ENCODE measurements at regions not wholly inside any gene's neighbourhood (a gene's known extent, or its start where the extent isn't known, plus 50 kb on each side); places are given as distances from the start of the nearest gene placed in this dataset.

DNA sequence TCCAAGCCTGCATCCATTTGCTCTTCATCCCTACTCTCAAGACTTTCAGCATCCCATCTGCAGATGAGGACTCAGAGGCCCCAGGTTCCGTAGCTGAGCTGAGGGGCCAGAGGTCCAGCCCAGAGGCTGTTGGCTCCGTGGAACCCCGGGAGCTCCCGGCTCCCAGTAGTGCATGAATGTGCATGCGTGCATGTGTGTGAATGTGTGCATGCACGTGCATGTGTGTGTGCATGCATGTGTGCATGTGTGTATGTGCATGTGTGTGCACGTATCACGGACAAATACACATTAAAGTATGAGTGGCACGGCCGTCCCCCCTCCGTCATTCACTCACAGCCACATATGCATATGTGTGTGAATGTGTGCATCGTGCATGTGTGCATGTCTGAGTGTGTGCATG, 149.9 kb downstream of the KIF26A start:
- Histone ChIP-seq H3K36me3 (ENCODE audit: control insufficient read depth in 2 of 2, extremely low read depth in 1 of 2, insufficient read depth in 2 of 2, low read length in 2 of 2) (no peaks in the 10 kb centered on the region), H3K4me3 (ENCODE audit: control insufficient read depth in 2 of 3, extremely low read depth in 1 of 3, insufficient read depth in 2 of 3, low read depth in 1 of 3, low read length in 3 of 3) (no peak overlapping the region), H4K20me1 (ENCODE audit: control insufficient read depth, extremely low read depth, insufficient read depth, low read length) (no peaks in the 10 kb centered on the region), H2AFZ (ENCODE audit: control insufficient read depth, low read length) (no peak overlapping the region), H3K4me2 (ENCODE audit: control insufficient read depth, extremely low read depth, insufficient read depth, low read depth, low read length) (no peak overlapping the region), H3K9me1 (ENCODE audit: control insufficient read depth, extremely low read depth, insufficient read depth, low read length) (no peaks in the 10 kb centered on the region), H3K9ac (ENCODE audit: control insufficient read depth, extremely low read depth, insufficient read depth, low read length) (no peak overlapping the region), H3K9me3 (ENCODE audit: control insufficient read depth, low read depth, low read length) (peaks cover 8% of the 10 kb centered on the region), H3K27ac (ENCODE audit: control insufficient read depth, insufficient read depth, low read length) (no peak overlapping the region), H3K27me3 (ENCODE audit: control insufficient read depth, extremely low read depth, insufficient read depth, low read length) (no peaks in the 10 kb centered on the region), H3K79me2 (ENCODE audit: control insufficient read depth, insufficient read depth, low read length) (no peaks in the 10 kb centered on the region), H3K4me1 (ENCODE audit: control insufficient read depth, extremely low read depth, insufficient read depth, low read length) (no peaks in the 10 kb centered on the region)
- DNase-seq (ENCODE audit: low read depth, low spot score): no peak
- TF ChIP-seq, protein P1, sequence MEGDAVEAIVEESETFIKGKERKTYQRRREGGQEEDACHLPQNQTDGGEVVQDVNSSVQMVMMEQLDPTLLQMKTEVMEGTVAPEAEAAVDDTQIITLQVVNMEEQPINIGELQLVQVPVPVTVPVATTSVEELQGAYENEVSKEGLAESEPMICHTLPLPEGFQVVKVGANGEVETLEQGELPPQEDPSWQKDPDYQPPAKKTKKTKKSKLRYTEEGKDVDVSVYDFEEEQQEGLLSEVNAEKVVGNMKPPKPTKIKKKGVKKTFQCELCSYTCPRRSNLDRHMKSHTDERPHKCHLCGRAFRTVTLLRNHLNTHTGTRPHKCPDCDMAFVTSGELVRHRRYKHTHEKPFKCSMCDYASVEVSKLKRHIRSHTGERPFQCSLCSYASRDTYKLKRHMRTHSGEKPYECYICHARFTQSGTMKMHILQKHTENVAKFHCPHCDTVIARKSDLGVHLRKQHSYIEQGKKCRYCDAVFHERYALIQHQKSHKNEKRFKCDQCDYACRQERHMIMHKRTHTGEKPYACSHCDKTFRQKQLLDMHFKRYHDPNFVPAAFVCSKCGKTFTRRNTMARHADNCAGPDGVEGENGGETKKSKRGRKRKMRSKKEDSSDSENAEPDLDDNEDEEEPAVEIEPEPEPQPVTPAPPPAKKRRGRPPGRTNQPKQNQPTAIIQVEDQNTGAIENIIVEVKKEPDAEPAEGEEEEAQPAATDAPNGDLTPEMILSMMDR (optimal IDR thresholded peaks at IDR 0.05 in 1 of 3, IDR thresholded peaks at IDR 0.05 in 1 of 3, conservative IDR thresholded peaks at IDR 0.05 in 1 of 3; ENCODE audit: extremely low read depth in 1 of 3, insufficient read depth in 2 of 3, low read length in 3 of 3): no peak
- TF ChIP-seq EZH2 (IDR thresholded peaks at IDR 0.05; ENCODE audit: low read length): no peak
- dilution Hi-C loops (cut with MboI; ENCODE audit: extremely low pct_ligation_motif_present, low sequenced_read_pairs): no loop called here
- no peak for FAIRE-seq

GRCh38 chr14:104289507-104289906, 151.1 kb downstream of the KIF26A start:
- FAIRE-seq (no peak), DNase-seq (ENCODE audit: low read depth, low spot score) (no peak)
- H3K79me2 ChIP-seq (ENCODE audit: control insufficient read depth, insufficient read depth, low read length): no peaks in the 10 kb centered on the region
- dilution Hi-C loops (cut with MboI; ENCODE audit: extremely low pct_ligation_motif_present, low sequenced_read_pairs): no loop called here
- H3K4me2 ChIP-seq (ENCODE audit: control insufficient read depth, extremely low read depth, insufficient read depth, low read depth, low read length): no peak overlapping the region
- TF ChIP-seq, protein P1 (optimal IDR thresholded peaks at IDR 0.05 in 1 of 3, IDR thresholded peaks at IDR 0.05 in 1 of 3, conservative IDR thresholded peaks at IDR 0.05 in 1 of 3; ENCODE audit: extremely low read depth in 1 of 3, insufficient read depth in 2 of 3, low read length in 3 of 3): no peak
- TF ChIP-seq EZH2 (IDR thresholded peaks at IDR 0.05; ENCODE audit: low read length): no peak
- no peaks in the 10 kb centered on the region for H3K36me3 ChIP-seq (ENCODE audit: control insufficient read depth in 2 of 2, extremely low read depth in 1 of 2, insufficient read depth in 2 of 2, low read length in 2 of 2)
- no peaks in the 10 kb centered on the region for H3K4me1 ChIP-seq (ENCODE audit: control insufficient read depth, extremely low read depth, insufficient read depth, low read length)
- no peaks in the 10 kb centered on the region for H3K27me3 ChIP-seq (ENCODE audit: control insufficient read depth, extremely low read depth, insufficient read depth, low read length)
- no peak overlapping the region for H3K4me3 ChIP-seq (ENCODE audit: control insufficient read depth in 2 of 3, extremely low read depth in 1 of 3, insufficient read depth in 2 of 3, low read depth in 1 of 3, low read length in 3 of 3)
- no peaks in the 10 kb centered on the region for H3K9me1 ChIP-seq (ENCODE audit: control insufficient read depth, extremely low read depth, insufficient read depth, low read length)
- no peak overlapping the region for H3K27ac ChIP-seq (ENCODE audit: control insufficient read depth, insufficient read depth, low read length)
- H3K9me3 ChIP-seq (ENCODE audit: control insufficient read depth, low read depth, low read length): peaks cover 8% of the 10 kb centered on the region
- no peaks in the 10 kb centered on the region for H4K20me1 ChIP-seq (ENCODE audit: control insufficient read depth, extremely low read depth, insufficient read depth, low read length)
- H3K9ac ChIP-seq (ENCODE audit: control insufficient read depth, extremely low read depth, insufficient read depth, low read length): no peak overlapping the region
- no peak overlapping the region for H2AFZ ChIP-seq (ENCODE audit: control insufficient read depth, low read length)
